ENCODE measurements at regions not wholly inside any gene's neighbourhood (a gene's known extent, or its start where the extent isn't known, plus 50 kb on each side); places are given as distances from the start of the nearest gene placed in this dataset.

DNA sequence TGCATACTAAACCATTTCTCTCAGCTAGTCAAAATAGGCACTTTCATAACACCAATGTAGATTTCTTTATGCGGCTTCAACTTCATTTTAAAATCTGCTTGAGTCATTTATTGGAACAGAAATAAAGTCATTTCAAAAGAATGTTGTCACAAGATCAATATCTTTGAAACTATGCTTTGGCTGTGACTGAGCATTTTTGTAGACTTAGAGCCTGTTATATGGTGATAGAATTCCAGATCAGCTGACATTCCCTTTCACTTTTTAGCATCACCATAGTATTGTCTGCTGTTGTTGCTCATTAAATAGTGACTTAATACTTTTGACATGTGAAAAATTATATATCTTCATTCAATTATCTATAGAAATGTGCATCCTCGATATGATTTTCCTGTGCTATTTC lies 279.2 kb upstream of the PRR20A start:
- H3K9me3 ChIP-seq: peaks cover 0 to 4% (median 0%) of the 10 kb centered on the region in 12 donors
- H3K4me3 ChIP-seq: no peak overlapping the region
- no peaks in the 10 kb centered on the region for H3K27me3 ChIP-seq
- H3K27ac ChIP-seq: no peak overlapping the region
- intact Hi-C loops (cut with DNase I): no loop called here
- H3K36me3 ChIP-seq: no peaks in the 10 kb centered on the region
- no peak for DNase-seq
- no peaks in the 10 kb centered on the region for H3K4me1 ChIP-seq
- 44 to 71% (median 52%) methylated on average over 2 of the region's 2 CpGs for WGBS, 4 donors
- ATAC-seq: no peak
- TF ChIP-seq, protein P1, sequence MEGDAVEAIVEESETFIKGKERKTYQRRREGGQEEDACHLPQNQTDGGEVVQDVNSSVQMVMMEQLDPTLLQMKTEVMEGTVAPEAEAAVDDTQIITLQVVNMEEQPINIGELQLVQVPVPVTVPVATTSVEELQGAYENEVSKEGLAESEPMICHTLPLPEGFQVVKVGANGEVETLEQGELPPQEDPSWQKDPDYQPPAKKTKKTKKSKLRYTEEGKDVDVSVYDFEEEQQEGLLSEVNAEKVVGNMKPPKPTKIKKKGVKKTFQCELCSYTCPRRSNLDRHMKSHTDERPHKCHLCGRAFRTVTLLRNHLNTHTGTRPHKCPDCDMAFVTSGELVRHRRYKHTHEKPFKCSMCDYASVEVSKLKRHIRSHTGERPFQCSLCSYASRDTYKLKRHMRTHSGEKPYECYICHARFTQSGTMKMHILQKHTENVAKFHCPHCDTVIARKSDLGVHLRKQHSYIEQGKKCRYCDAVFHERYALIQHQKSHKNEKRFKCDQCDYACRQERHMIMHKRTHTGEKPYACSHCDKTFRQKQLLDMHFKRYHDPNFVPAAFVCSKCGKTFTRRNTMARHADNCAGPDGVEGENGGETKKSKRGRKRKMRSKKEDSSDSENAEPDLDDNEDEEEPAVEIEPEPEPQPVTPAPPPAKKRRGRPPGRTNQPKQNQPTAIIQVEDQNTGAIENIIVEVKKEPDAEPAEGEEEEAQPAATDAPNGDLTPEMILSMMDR (IDR thresholded peaks at IDR 0.05): no peak
- TF ChIP-seq POLR2A (IDR thresholded peaks at IDR 0.05): no peak

DNA sequence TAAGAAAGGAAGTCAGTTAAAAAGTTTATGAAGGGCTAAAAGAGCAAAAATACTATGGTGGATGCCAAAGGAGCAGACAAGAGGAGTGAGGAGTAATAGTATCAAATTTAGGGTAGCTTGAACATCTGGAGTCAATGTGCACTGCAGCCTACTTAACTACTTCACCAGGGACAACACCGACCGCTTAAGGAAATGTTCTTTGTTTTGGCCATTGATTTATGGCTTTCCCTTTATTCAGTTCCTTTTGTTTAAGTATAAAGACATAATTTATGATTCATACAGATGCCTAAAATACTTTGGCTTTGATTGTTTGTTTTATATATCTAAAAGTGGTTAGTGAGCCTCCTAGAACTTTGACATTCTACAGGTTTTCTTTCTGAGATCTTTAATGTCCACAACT lies 276.3 kb upstream of the PRR20A start:
- H3K9me3 ChIP-seq: no peaks in the 10 kb centered on the region
- intact Hi-C loops (cut with DNase I): no loop called here
- no peak overlapping the region for H3K4me3 ChIP-seq
- H3K27me3 ChIP-seq: no peaks in the 10 kb centered on the region
- ATAC-seq (no peak), DNase-seq (no peak)
- WGBS, 4 donors: 56 to 65% (median 60%) methylated on average over 2 of the region's 2 CpGs
- H3K27ac ChIP-seq: no peak overlapping the region
- TF ChIP-seq, protein P1 (IDR thresholded peaks at IDR 0.05): no peak
- no peak for TF ChIP-seq POLR2A (IDR thresholded peaks at IDR 0.05)
- H3K36me3 ChIP-seq: no peaks in the 10 kb centered on the region
- no peaks in the 10 kb centered on the region for H3K4me1 ChIP-seq

DNA sequence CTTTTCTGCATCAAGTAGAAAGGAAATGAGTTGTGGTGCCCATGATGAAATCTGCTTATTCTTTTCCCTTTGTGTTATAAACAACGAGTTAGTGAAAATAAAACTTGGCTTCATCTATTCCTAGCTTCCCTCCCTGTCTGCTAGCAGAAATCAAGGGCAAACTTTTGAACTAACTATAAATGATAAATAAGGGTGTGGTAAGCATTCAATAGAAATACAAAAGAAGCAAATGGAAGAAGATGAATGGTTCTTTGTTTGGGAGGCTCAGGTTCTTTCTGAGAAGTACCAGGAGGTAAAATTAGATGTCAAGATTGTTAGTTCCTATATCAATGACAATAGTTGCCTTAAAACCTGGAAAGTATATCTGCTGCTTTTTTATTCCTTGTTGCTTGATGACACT lies 275.3 kb upstream of the PRR20A start:
- Histone ChIP-seq H3K36me3 (no peaks in the 10 kb centered on the region), H3K27ac (no peak overlapping the region), H3K4me1 (no peaks in the 10 kb centered on the region), H3K27me3 (no peaks in the 10 kb centered on the region), H3K9me3 (peaks cover 0 to 3% (median 0%) of the 10 kb centered on the region in 12 donors), H3K4me3 (no peak overlapping the region)
- 41 to 54% (median 49%) methylated on average over 1 of the region's 1 CpG for WGBS, 4 donors
- TF ChIP-seq, protein P1 (IDR thresholded peaks at IDR 0.05): no peak
- no peak for TF ChIP-seq POLR2A (IDR thresholded peaks at IDR 0.05)
- DNase-seq (no peak), ATAC-seq (no peak)
- intact Hi-C loops (cut with DNase I): no loop called here

DNA sequence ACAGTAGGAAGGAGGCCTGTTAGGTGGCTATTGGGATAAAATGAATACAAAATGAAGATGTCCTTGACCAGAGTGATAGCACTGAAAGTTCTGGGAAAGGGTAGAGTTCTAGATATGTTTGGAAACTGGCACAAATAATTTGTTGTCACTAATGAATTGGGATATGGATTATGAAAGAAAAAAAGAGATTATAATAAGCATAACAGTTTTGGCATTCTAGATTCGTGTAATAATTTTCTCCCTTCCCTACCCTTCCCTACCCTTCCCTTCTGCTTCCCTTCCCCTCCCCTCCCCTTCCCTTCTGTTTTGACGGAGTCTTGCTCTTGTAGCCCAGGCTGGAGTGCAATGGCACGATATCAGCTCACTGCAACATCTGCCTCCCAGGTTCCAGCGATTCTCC lies 271.0 kb upstream of the PRR20A start:
- Histone ChIP-seq H3K4me1 (no peaks in the 10 kb centered on the region), H3K9me3 (peaks cover 0 to 3% (median 0%) of the 10 kb centered on the region in 12 donors), H3K36me3 (no peaks in the 10 kb centered on the region), H3K27me3 (no peaks in the 10 kb centered on the region), H3K4me3 (no peak overlapping the region), H3K27ac (no peak overlapping the region)
- TF ChIP-seq POLR2A (IDR thresholded peaks at IDR 0.05): no peak
- TF ChIP-seq, protein P1 (IDR thresholded peaks at IDR 0.05): no peak
- DNase-seq (no peak), ATAC-seq (no peak)
- WGBS, 4 donors: 84 to 90% (median 87%) methylated on average over 3 to 4 of the region's 4 CpGs
- intact Hi-C loops (cut with DNase I): no loop called here

All from heart left ventricle (tissue), 16 donors.